ENCODE measurements at regions not wholly inside any gene's neighbourhood (a gene's known extent, or its start where the extent isn't known, plus 50 kb on each side); places are given as distances from the start of the nearest gene placed in this dataset.

DNA sequence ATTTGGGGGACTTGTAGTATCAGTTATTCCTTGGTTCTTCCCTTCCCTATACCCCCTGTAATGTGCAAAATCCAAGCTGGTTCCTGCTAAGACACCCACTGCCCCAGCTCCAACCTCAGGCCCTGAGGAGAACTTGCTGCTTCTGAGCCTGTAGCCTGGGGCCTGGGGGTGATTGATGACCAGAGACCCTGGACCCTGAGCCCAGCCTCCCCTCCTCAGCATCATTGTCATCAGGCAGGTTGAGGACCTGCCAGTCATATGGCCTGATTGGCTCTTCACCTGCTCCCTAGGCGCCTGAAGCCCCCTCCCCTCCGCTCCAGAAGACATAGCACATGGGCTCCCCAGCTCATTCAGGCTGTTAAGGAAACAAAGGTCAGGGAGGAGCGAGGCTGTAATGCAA, 73.8 kb upstream of the YWHAQ start:
- TF ChIP-seq CTBP1 (IDR thresholded peaks at IDR 0.05; ENCODE audit: borderline replicate concordance) (no peak), FOXK2 (IDR thresholded peaks at IDR 0.05) (no peak), TARDBP (IDR thresholded peaks at IDR 0.05) (no peak), ELF4 (IDR thresholded peaks at IDR 0.05) (no peak), L3MBTL2 (conservative IDR thresholded peaks at IDR 0.05) (no peak), SP1 (IDR thresholded peaks at IDR 0.05) (no peak), NFRKB (IDR thresholded peaks at IDR 0.05) (no peak), LEF1 (IDR thresholded peaks at IDR 0.05; ENCODE audit: borderline replicate concordance) (no peak), ZNF384 (IDR thresholded peaks at IDR 0.05) (no peak), HDGF (IDR thresholded peaks at IDR 0.05; ENCODE audit: borderline replicate concordance) (no peak), ARNT (IDR thresholded peaks at IDR 0.05) (no peak), FOXM1 (IDR thresholded peaks at IDR 0.05; ENCODE audit: borderline replicate concordance) (no peak), SUZ12 (IDR thresholded peaks at IDR 0.05) (no peak), FOXA1 (IDR thresholded peaks at IDR 0.05) (no peak), BHLHE40 (IDR thresholded peaks at IDR 0.05; ENCODE audit: borderline replicate concordance) (no peak)
- TF ChIP-seq, protein P1, sequence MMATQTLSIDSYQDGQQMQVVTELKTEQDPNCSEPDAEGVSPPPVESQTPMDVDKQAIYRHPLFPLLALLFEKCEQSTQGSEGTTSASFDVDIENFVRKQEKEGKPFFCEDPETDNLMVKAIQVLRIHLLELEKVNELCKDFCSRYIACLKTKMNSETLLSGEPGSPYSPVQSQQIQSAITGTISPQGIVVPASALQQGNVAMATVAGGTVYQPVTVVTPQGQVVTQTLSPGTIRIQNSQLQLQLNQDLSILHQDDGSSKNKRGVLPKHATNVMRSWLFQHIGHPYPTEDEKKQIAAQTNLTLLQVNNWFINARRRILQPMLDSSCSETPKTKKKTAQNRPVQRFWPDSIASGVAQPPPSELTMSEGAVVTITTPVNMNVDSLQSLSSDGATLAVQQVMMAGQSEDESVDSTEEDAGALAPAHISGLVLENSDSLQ (IDR thresholded peaks at IDR 0.05): no peak
- CTCF ChIA-PET: no interaction called here
- POLR2A ChIA-PET: no interaction called here
- no peak for DNase-seq (ENCODE audit: extremely low spot score)

DNA sequence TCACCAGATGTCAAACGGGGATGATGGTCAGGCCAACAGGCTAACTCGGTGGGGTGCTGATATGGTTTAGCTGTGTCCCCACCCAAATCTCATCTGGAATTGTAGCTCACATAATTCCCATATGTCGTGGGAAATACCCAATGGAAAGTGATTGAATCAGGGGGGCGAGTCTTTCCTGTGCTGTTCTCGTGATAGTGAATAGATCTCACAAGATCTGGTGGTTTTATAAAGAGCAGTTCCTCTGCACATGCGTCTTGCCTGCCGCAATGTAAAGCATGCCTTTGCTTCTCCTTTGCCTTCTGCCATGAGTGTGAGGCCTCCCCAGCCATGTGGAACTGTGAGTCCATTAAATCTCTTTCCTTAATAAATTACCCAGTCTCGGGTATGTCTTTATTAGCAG, 74.4 kb upstream of the YWHAQ start:
- POLR2A ChIA-PET: no interaction called here
- TF ChIP-seq ELF4 (IDR thresholded peaks at IDR 0.05) (no peak), ARNT (IDR thresholded peaks at IDR 0.05) (no peak), TARDBP (IDR thresholded peaks at IDR 0.05) (no peak), FOXK2 (IDR thresholded peaks at IDR 0.05) (no peak), NFRKB (IDR thresholded peaks at IDR 0.05) (no peak), L3MBTL2 (conservative IDR thresholded peaks at IDR 0.05) (no peak), ZNF384 (IDR thresholded peaks at IDR 0.05) (no peak), CTBP1 (IDR thresholded peaks at IDR 0.05; ENCODE audit: borderline replicate concordance) (no peak), HDGF (IDR thresholded peaks at IDR 0.05; ENCODE audit: borderline replicate concordance) (no peak), SP1 (IDR thresholded peaks at IDR 0.05) (no peak), LEF1 (IDR thresholded peaks at IDR 0.05; ENCODE audit: borderline replicate concordance) (no peak), SUZ12 (IDR thresholded peaks at IDR 0.05) (no peak), FOXM1 (IDR thresholded peaks at IDR 0.05; ENCODE audit: borderline replicate concordance) (no peak), BHLHE40 (IDR thresholded peaks at IDR 0.05; ENCODE audit: borderline replicate concordance) (no peak), FOXA1 (IDR thresholded peaks at IDR 0.05) (no peak)
- TF ChIP-seq, protein P1 (IDR thresholded peaks at IDR 0.05): no peak
- CTCF ChIA-PET: no interaction called here
- DNase-seq (ENCODE audit: extremely low spot score): no peak

DNA sequence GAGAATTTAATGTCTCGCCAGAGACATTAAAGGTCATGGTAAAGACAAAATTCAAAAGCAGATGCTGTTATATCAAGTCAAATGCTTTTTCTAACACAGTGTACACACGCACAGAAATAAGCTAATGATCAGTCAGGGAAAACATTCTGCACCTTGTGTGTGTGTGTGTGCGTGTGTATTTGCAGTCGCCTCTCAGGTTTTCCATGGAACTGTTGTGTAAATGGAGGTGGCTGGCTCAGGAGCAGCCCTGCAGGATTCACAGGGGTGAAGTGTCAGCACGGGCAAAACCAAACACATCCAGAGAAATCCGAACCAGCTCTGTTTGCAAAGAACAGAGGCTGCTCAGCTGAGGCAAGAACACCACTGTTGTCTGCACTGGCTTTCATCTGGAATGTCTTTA, 76.2 kb upstream of the YWHAQ start:
- CTCF ChIA-PET: no interaction called here
- TF ChIP-seq ELF4 (IDR thresholded peaks at IDR 0.05): no peak
- POLR2A ChIA-PET: no interaction called here
- DNase-seq (ENCODE audit: extremely low spot score): no peak

DNA sequence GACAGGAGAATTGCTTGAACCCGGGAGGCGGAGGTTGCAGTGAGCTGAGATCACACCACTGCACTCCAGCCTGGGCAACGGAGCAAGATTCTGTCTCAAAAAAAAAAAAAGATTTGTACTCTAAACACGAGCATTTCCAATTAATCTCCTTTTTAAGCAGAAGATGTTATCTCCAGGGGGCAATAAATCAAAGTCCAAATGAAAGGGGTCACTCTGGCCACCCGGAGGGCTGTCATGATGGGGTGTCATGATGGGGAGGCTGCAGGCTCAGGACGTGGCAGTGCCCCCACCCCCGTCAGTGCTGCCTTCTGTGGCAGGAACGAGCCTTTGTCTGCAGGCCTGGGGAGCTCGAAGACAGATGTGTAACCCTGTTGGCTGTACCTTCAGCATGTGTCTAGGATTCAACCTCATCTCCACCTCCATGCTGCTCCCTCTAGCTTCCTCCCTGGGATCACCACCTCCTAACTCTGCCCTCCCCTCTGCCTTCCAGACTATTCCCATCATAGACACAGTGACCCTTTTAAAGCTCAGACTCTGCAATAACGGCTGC, 76.9 kb upstream of the YWHAQ start:
- ChIA-PET CTCF (no interaction called here), POLR2A (no interaction called here)
- TF ChIP-seq, protein P1 (IDR thresholded peaks at IDR 0.05): 0 out of 2 replicates have a peak, but pooled peaks have one; percentile 3
- no peak for TF ChIP-seq NFRKB (IDR thresholded peaks at IDR 0.05)
- no peak for DNase-seq (ENCODE audit: extremely low spot score)

DNA sequence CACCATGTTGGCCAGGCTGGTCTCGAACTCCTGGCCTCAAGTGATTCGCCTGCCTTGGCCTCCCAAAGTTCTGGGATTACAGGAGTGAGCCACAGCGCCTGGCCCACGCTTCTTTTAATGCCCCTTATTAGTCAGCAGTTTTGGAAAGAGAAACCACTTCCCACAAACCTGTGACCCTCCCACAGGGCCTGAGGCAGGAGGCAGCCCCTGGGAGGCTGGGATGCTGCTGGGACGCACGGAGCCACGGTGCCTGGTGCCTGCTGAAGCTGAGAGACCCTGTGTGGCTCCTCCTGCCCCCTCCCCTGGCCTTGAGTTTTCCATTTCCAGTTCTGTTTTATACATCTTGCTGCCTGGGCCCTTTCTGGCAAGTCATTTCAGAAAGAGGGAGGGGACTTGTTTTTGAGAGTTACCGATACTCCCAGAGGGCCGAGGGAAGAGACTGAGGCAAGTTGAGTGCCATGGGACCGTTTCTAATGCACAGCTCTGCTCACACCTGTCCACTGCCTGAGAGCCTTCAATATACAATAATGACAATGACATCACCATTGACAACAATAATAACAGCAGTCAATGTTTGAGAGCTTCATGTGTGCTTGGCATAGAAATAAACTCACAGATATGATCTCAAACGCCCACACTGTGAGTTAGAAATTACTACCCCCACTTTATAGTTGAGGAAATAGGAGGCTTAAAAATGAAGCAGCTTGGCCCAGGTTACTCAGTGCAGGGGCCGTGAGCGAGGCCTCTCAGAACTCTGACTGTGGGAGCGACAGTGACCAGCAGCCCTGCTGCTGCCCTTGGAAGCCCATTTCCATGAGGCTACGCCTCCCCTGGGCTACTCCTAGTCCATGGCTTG, 78.1 kb upstream of the YWHAQ start:
- CTCF ChIA-PET: no interaction called here
- POLR2A ChIA-PET: no interaction called here
- TF ChIP-seq BHLHE40 (IDR thresholded peaks at IDR 0.05; ENCODE audit: borderline replicate concordance): no peak
- TF ChIP-seq, protein P1 (IDR thresholded peaks at IDR 0.05): no peak
- TF ChIP-seq ELF4 (IDR thresholded peaks at IDR 0.05): no peak
- TF ChIP-seq SUZ12 (IDR thresholded peaks at IDR 0.05): no peak
- TF ChIP-seq TARDBP (IDR thresholded peaks at IDR 0.05): no peak
- no peak for TF ChIP-seq FOXA1 (IDR thresholded peaks at IDR 0.05)
- DNase-seq (ENCODE audit: extremely low spot score): no peak

DNA sequence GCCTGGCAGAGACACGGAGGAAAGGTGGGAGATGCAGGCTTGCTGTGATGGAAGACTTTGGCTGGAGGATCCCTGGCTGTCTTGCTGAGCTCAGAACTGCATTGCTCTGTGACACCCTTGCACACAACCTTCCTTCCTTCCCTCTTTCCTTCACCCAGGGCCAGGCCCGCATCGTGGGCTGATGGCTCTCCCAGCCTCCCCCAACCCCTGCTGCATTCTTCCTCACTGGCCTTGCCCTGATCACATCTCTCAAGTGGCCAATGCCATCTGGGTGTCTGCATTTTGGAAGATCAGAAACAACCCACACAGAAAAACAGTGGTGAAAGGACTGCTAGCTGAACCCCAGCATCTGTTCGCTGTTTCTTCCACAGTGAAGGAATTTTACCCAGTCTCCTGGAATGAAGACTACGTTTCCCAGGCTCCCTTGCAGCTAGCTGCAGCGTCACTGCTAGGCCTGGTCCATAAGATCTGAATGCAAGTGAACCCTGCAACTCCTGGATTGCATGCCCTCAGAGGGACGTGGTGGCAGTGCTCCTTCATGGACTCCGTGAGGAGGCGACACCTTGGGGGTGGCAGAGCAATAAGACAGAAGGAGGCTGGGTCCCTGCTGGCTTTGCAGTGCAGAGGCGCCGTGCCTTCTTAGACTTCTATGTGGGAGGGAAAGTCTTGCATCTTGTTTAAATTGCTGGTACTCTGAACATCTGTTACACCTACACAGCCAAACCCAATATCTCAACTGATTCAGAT, 78.9 kb upstream of the YWHAQ start:
- TF ChIP-seq HDGF (IDR thresholded peaks at IDR 0.05; ENCODE audit: borderline replicate concordance) (no peak), ARNT (IDR thresholded peaks at IDR 0.05) (no peak), ZNF384 (IDR thresholded peaks at IDR 0.05) (no peak)
- CTCF ChIA-PET: no interaction called here
- POLR2A ChIA-PET: no interaction called here
- no peak for DNase-seq (ENCODE audit: extremely low spot score)

Measured in HEK293T (cell line).